Left renal cortex interstitium (tissue), 4 donors: ENCODE measurements at regions not wholly inside any gene's neighbourhood (a gene's known extent, or its start where the extent isn't known, plus 50 kb on each side); places are given as distances from the start of the nearest gene placed in this dataset.

ENCODE experiments used
- DNase-seq, 4 donors: peaks; one replicate each; pipeline ENCODE4 v3.0.0-alpha.2; 2013; ENCODE audit warnings: low read depth in 4 of 4, low spot score in 2 of 4, missing footprints in 1 of 4

GRCh38 chr1:29497395-29498125 is 261.2 kb downstream of the PTPRU start:
- no peak for DNase-seq

GRCh38 chr1:29496701-29497100 is 260.4 kb downstream of the PTPRU start:
- no peak for DNase-seq

DNA sequence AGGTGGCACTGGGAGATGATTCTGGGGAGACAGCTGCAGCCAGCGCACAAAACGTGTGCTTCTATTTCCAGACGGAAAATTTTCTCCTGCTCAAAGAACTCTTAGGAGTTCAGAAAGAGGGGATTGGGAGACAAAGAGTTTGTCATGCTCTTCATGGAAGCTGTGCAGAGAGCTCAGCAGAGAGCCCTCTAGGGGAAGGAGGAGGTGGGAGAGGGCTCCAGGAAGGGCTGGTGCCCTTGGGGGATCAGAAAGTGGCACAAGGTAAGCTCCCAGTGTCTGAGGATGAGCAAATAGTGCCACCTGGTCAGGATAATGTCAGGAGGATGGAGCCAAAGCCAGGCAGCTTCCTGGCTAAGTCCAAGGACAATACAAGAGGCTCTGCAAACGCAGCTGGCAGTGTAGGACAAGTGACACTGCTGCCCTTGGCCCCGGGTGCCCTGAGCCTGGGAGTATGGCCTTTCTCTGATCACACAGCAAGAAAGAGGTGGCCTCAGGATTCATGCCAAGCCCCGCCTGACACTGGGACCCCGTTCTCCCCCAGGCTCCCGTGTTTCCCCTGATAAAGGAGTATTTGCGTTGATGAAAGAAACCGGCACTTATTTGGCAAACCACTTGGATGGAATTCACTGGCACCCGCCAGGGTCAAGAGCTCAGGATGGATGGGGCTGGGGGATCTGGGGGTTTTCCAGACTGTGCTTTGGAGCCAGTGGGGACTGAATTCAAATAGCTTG is 254.0 kb downstream of the PTPRU start:
- no peak for DNase-seq

GRCh38 chr1:29489471-29489870 is 253.1 kb downstream of the PTPRU start:
- no peak for DNase-seq

DNA sequence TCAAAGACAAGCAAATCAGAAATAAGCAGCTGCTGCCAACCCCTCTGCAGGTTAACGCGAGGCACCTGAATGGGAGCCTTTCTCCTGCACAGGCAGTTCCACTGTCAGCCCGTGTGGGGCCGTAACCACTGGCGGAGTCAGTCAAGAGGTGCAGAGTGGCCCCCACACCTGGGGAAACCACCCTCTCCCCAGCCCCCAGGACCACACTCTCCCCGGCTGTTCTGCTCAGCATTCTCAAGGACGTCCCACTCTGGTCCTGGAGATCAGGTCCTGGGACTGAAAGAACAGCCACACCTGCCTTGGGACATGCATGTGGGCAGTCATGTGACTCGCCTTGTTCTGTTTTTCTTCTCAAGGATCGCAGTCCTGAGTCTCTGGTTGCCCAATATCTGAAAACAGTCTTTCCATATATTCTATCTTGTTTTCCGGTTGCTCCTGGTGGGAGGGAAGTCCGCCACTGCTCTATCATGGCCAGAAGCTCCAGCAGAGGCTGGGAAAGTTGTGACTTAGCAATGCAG is 252.5 kb downstream of the PTPRU start:
- DNase-seq = no peak

GRCh38 chr1:29488086-29488793 is 251.9 kb downstream of the PTPRU start:
- DNase-seq = no peak

GRCh38 chr1:29487291-29487690 is 251.0 kb downstream of the PTPRU start:
- no peak for DNase-seq

- no peak for DNase-seq
Observed at GRCh38 chr1:29485096-29485925, 249.0 kb downstream of the PTPRU start.

GRCh38 chr1:29482991-29483390 is 246.7 kb downstream of the PTPRU start:
- DNase-seq = no peak

- no peak for DNase-seq
Observed at GRCh38 chr1:29482064-29482463, 245.7 kb downstream of the PTPRU start.

GRCh38 chr1:29481031-29481430 is 244.7 kb downstream of the PTPRU start:
- DNase-seq = no peak

GRCh38 chr1:29478879-29479278 is 242.6 kb downstream of the PTPRU start:
- DNase-seq = no peak

DNA sequence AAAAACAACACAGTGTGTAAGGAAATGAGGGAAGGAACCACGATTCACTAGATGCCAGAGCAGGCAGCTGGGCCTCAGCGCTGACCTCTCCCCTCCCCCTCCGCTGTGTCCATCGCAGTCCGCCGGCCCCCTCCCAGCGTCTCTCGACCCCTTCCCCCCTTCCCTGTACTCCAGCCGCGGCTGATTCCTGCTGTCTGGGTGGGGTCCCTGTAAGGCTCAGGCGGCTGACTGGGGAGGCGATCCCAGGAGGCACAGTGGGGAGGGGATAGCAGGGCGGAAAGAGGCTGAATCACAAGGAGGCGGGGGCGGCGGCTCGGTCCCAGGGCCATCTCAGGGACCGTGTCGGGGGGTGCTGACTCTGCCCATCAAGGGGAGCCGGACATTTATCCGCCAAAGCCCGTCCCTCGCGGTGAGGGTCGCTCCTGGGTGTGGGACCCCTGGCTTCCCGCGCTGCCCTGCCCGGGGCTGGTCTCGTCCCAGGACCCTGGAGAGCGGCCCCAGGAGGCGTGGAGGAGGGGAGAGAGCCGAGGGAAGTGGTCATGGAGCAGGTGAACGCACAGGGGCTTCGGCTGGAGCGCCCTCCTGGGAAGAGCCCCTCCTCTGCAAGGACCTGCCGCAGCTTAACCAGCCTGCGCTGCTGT is 241.9 kb downstream of the PTPRU start:
- DNase-seq = no peak

DNA sequence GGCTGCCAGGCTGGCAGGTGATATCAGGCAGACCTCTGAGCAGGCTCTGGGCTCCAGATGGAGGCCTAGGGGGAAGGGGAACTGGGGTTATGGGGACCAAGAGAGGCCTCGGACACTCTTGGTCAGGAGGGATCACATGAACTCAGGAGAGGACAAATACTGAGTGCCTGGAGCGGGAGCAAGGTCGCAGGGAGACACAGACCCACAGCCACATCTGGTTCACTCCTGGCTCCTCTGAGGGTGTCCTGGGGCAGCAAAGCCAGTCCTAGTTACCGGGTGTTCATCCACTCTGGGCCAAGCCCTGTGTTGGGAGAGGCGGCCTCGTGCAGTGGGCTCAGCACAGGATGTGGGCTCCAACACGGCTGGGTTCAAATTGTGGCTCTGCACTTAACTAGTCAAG is 239.0 kb downstream of the PTPRU start:
- DNase-seq = no peak

- DNase-seq = no peak
Observed at GRCh38 chr1:29474274-29475244, 238.2 kb downstream of the PTPRU start.

DNA sequence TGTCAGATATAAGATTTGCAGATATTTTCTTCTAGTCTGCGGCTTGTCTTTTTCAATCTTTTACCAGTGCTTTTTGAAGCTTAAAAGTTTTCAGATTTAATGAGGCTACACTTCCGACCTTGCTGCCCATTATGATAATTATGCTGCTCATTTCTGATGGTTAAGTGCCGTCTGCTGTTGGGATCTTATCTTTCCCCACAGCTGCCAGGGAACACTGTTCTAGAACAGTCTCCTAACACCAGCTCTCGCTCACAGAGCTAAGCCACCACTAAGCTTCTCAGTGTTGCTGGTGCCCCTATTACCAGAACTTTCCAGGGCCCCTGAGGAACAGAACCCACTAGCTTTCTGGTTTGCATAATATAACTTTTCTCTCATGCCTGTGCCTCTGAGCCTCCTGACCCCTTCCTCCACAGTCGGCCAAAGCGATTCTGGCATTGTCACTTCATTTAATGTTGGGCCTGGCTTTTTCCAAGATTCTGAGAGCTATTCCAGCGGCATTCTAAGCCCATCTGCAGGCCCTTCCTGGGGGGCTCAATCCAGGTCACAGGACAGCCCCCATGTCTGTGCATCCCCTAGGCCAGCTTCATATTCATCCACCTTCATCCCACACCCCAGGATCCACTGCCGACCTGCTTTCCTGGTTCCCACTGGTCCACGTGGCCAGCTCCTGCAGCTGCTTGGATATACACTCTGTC is 237.0 kb downstream of the PTPRU start:
- no peak for DNase-seq

GRCh38 chr1:29471487-29472313 is 235.4 kb downstream of the PTPRU start:
- peak in 1 of 4 donors; percentile 28 for DNase-seq

DNA sequence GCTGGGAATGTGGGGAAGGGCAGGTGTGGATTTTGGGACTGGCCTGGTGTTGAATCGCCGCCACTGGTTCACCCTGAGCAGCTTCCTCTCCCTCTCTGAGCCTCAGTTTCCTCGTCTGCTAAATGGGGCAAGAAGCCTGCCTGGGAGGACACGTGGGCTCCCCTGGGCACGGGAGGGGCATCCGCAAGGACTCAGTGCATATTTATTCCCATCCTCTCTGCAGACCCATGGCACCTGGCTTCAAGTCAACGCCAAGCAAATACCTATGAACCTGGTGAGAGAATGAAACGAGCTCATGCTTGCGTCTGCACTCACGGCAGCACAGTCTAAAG is 234.4 kb downstream of the PTPRU start:
- DNase-seq = no peak
